Nephron progenitor cell (in vitro differentiated cells): ENCODE measurements at regions not wholly inside any gene's neighbourhood (a gene's known extent, or its start where the extent isn't known, plus 50 kb on each side); places are given as distances from the start of the nearest gene placed in this dataset.

ENCODE experiments used
- DNase-seq: peaks from one replicate; pipeline ENCODE4 v3.0.0; 2021
- H3K27ac Mint-ChIP-seq: 2 replicates; pipeline ENCODE4 v1.8.0; 2021; ENCODE audit warnings: mild to moderate bottlenecking, moderate library complexity, mixed read lengths
- H3K27me3 Mint-ChIP-seq: 2 replicates; pipeline ENCODE4 v1.8.0; 2021; ENCODE audit warnings: mild to moderate bottlenecking, low read depth, mixed read lengths; ENCODE audit not compliant: poor library complexity
- H3K36me3 Mint-ChIP-seq: 2 replicates; pipeline ENCODE4 v1.8.0; 2021; ENCODE audit warnings: low read depth, mixed read lengths
- H3K4me1 Mint-ChIP-seq: 2 replicates; pipeline ENCODE4 v1.8.0; 2021; ENCODE audit warnings: mixed read lengths
- H3K4me3 Mint-ChIP-seq: 2 replicates; pipeline ENCODE4 v1.8.0; 2021; ENCODE audit warnings: mild to moderate bottlenecking, moderate library complexity, mixed read lengths
- H3K9me3 Mint-ChIP-seq: 2 replicates; pipeline ENCODE4 v1.8.0; 2021; ENCODE audit warnings: mild to moderate bottlenecking, moderate library complexity, mixed read lengths
- TF ChIP-seq, protein P1 (sequence below): fragments of 200-600 bp; sonication (generic); IDR thresholded peaks from 2 replicates; pipeline ENCODE4 v1.5.0; 2021; ENCODE audit warnings: antibody characterized with exemption

DNA sequence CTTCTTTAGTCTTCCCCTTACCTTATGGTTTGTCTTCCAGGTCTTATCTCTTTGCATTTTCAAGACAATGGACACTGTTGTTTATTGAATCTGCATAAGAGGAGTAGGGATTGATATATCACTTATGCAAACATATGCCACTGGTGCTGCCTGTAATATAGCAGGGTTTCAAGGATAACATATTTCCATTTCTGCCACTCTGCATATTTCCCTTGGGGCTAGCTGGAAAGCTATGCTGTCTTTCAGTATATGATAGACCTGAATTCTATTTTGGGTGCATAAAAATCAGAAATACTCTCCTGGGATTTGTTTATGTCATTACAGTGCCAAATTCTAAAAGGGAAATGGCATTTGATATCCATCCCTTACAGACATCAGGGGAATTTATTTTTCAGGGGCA is 400.2 kb downstream of the TLR4 start:
- Mint-ChIP-seq H3K4me1 (peaks cover 19% of the 10 kb centered on the region), H3K27me3 (peaks cover 20% of the 10 kb centered on the region), H3K9me3 (no peaks in the 10 kb centered on the region), H3K4me3 (no peak overlapping the region), H3K36me3 (no peaks in the 10 kb centered on the region), H3K27ac (no peak overlapping the region)
- no peak for DNase-seq
- TF ChIP-seq, protein P1, sequence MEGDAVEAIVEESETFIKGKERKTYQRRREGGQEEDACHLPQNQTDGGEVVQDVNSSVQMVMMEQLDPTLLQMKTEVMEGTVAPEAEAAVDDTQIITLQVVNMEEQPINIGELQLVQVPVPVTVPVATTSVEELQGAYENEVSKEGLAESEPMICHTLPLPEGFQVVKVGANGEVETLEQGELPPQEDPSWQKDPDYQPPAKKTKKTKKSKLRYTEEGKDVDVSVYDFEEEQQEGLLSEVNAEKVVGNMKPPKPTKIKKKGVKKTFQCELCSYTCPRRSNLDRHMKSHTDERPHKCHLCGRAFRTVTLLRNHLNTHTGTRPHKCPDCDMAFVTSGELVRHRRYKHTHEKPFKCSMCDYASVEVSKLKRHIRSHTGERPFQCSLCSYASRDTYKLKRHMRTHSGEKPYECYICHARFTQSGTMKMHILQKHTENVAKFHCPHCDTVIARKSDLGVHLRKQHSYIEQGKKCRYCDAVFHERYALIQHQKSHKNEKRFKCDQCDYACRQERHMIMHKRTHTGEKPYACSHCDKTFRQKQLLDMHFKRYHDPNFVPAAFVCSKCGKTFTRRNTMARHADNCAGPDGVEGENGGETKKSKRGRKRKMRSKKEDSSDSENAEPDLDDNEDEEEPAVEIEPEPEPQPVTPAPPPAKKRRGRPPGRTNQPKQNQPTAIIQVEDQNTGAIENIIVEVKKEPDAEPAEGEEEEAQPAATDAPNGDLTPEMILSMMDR, result no peak

DNA sequence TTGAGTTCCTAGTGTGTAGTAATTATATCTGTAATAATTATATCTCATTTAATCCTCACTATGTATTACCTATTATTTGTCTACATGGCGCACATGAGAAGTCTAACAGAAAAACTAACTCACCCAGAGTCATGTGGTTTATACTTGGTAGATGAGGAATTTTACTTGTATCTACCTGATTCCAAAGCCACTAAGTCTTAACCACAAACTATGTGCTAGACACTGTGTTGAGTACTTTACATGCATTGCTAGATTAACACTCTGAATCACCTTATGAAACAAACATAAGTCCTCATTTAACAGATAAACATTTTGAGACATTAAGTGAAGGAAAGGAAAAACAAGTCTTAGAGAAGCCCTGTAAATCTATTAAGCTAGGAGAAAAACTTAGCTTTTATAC is 404.8 kb downstream of the TLR4 start:
- H3K4me3 Mint-ChIP-seq, result no peak overlapping the region

DNA sequence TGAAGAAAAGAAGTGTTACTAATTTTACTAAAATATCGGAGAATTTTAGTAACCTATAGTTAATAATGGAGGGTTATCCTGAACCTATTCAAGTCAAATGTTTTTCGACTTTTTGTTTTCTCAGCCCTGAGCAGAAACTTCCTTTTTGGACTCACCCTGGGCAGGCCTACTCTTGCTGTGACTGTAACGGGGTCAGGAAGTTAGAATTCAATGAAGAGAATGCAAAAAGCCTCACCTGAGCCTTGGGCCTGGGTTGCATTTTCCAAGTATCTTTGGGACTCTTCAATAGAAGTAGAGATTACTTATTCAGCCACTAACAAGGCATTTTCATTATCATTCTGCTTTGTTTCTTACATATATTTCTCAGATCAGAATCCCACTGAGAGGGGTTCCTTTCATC is 405.3 kb downstream of the TLR4 start:
- no peaks in the 10 kb centered on the region for H3K36me3 Mint-ChIP-seq
- peaks cover 40% of the 10 kb centered on the region for H3K27me3 Mint-ChIP-seq
- no peaks in the 10 kb centered on the region for H3K9me3 Mint-ChIP-seq
- H3K4me3 Mint-ChIP-seq, result no peak overlapping the region
- TF ChIP-seq, protein P1, result no peak
- H3K27ac Mint-ChIP-seq, result no peak overlapping the region
- peaks cover 8% of the 10 kb centered on the region for H3K4me1 Mint-ChIP-seq
- no peak for DNase-seq

More for the DNA sequence above, 404.8 kb downstream of the TLR4 start:
- no peaks in the 10 kb centered on the region for H3K36me3 Mint-ChIP-seq
- H3K27ac Mint-ChIP-seq, result no peak overlapping the region
- TF ChIP-seq, protein P1, result no peak
- H3K27me3 Mint-ChIP-seq, result peaks cover 36% of the 10 kb centered on the region
- H3K4me1 Mint-ChIP-seq, result peaks cover 8% of the 10 kb centered on the region
- DNase-seq, result no peak
- H3K9me3 Mint-ChIP-seq, result no peaks in the 10 kb centered on the region

DNA sequence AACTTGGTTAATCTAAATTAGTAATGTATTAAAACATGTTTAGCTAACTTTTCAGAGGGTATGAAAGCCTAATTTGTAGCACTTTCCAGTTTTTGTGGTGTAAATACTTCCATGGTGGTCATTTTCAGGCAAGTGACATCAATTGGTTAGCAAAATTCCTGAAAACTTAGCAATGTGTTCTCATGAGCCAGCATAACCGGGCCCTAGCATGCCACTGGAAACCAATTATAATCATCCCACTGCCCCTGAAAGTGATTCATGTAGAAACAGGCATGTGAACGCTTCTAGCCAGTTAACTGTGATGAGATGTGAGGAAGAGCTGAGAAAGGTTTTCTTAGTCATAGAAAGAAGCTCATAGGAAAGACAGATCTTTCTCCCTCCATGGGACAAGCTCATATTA is 417.2 kb downstream of the TLR4 start:
- no peak for DNase-seq
- H3K27me3 Mint-ChIP-seq, result peaks cover 3% of the 10 kb centered on the region
- TF ChIP-seq, protein P1, result no peak
- H3K27ac Mint-ChIP-seq, result no peak overlapping the region
- no peaks in the 10 kb centered on the region for H3K36me3 Mint-ChIP-seq
- H3K9me3 Mint-ChIP-seq, result no peaks in the 10 kb centered on the region
- H3K4me1 Mint-ChIP-seq, result no peaks in the 10 kb centered on the region
- no peak overlapping the region for H3K4me3 Mint-ChIP-seq

DNA sequence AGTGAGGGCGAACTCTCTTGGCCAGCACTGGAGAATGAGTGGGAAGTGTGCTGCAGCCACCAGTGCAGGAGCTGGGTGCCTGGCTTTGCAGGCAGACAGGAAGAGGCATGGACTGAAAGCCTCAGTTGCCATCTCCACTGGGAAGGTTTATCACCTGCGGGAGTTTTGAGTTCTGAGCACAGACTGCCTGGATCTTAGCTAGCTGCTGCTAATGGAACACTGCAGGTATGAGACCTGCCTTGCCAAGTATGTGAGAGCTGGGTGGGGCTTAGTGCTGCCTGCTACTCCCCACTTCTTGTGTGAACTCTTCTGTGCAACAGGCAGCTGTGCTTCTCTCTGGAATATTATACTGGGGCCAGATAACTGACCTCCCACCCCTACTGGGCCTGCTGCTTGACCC is 424.1 kb downstream of the TLR4 start:
- H3K4me3 Mint-ChIP-seq, result no peak overlapping the region
- no peaks in the 10 kb centered on the region for H3K36me3 Mint-ChIP-seq
- H3K27me3 Mint-ChIP-seq, result peaks cover 6% of the 10 kb centered on the region
- no peaks in the 10 kb centered on the region for H3K9me3 Mint-ChIP-seq
- H3K27ac Mint-ChIP-seq, result no peak overlapping the region
- peaks cover 7% of the 10 kb centered on the region for H3K4me1 Mint-ChIP-seq
- TF ChIP-seq, protein P1, result no peak
- DNase-seq, result no peak

DNA sequence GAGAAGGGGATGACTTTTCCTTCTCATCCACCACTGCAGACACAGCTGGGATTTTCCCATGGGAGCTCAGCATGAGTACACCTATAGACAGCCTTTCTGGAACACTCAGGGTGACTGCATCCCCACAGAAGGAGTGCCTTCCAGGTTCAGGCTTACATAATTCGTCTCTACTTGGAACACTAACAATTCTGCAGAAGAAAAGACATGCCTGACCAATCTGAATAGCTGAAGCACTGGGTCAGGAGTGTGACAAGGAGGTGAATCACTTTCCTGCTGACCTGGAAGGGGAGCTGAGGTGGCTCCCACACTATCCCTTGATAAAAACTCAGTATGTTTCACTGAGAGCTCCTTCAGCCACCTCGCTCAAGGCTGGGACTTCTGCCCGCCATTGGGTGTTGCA is 425.3 kb downstream of the TLR4 start:
- Mint-ChIP-seq H3K4me1 (peaks cover 7% of the 10 kb centered on the region), H3K4me3 (no peak overlapping the region), H3K27me3 (peaks cover 6% of the 10 kb centered on the region), H3K27ac (no peak overlapping the region), H3K9me3 (no peaks in the 10 kb centered on the region), H3K36me3 (no peaks in the 10 kb centered on the region)
- DNase-seq, result no peak
- TF ChIP-seq, protein P1, result no peak
